Gastroesophageal sphincter (tissue), 4 donors: ENCODE measurements at regions not wholly inside any gene's neighbourhood (a gene's known extent, or its start where the extent isn't known, plus 50 kb on each side); places are given as distances from the start of the nearest gene placed in this dataset.

ENCODE experiments used
- ATAC-seq: fragments of 150-250 bp; one replicate; pipeline ENCODE4 v1.9.1; 2016; ENCODE audit warnings: mild to moderate bottlenecking, moderate library complexity
- H3K27ac ChIP-seq, 4 donors: fragments of 200-600 bp; sonication (generic) in 3 of 4; 1 replicate in 3 of 4; 2 replicates in 1 of 4; pipeline ENCODE4 v1.5.1; 2016 to 2019
- H3K27me3 ChIP-seq: fragments of 200-600 bp; sonication (generic); one replicate; pipeline ENCODE4 v1.5.1; 2019
- H3K36me3 ChIP-seq, 2 donors: fragments of 200-600 bp; sonication (generic); one replicate each; pipeline ENCODE4 v1.5.1; 2019; ENCODE audit warnings: control low read depth in 1 of 2
- H3K4me1 ChIP-seq, 3 donors: fragments of 200-600 bp; sonication (generic); 1 replicate in 2 of 3; 2 replicates in 1 of 3; pipeline ENCODE4 v1.5.1; 2016 to 2019; ENCODE audit warnings: control low read depth in 2 of 3
- H3K4me3 ChIP-seq, 2 donors: fragments of 200-600 bp; sonication (generic); one replicate each; pipeline ENCODE4 v1.5.1; 2019; ENCODE audit warnings: mild to moderate bottlenecking in 1 of 2, moderate library complexity in 1 of 2
- H3K9me3 ChIP-seq, 3 donors: fragments of 200-600 bp; sonication (generic); one replicate each; pipeline ENCODE4 v1.5.1; 2017 to 2019; ENCODE audit warnings: control low read depth in 2 of 3
- EP300 ChIP-seq: sonication (generic); formaldehyde crosslinking; IDR thresholded peaks from one replicate; pipeline ENCODE4 v1.6.1; 2017; ENCODE audit warnings: antibody characterized with exemption, mild to moderate bottlenecking
- POLR2A ChIP-seq, 2 donors: fragments of 450-650 bp; IDR thresholded peaks; one replicate each; pipeline ENCODE4 v1.6.1; 2017; ENCODE audit warnings: antibody characterized with exemption in 2 of 2, mild to moderate bottlenecking in 2 of 2, moderate library complexity in 1 of 2
- POLR2AphosphoS5 ChIP-seq: sonication (generic); formaldehyde crosslinking; IDR thresholded peaks from one replicate; pipeline ENCODE4 v1.6.1; 2017; ENCODE audit warnings: antibody characterized with exemption
- WGBS, 2 donors: methylation state at CpG; one replicate each; pipeline ENCODE4 v1.1.5; 2018; ENCODE audit warnings: low coverage in 1 of 2; 5-methylcytosine and 5-hydroxymethylcytosine counted together
- small RNA-seq, 4 donors: library from RNA; depleted of rRNA; stranded (forward); fragments of <200 nt; gene quantifications; one replicate each; pipeline ENCODE3, GENCODE V24; 2016
- TF ChIP-seq, protein P1 (sequence below), 4 experiments: fragments of 200-600 bp in 2 of 4; fragments of 450-650 bp in 2 of 4; sonication (generic) in 1 of 4; IDR thresholded peaks; one replicate each; pipeline ENCODE4 v1.5.1; 2017 to 2019; ENCODE audit warnings: antibody characterized with exemption in 4 of 4, mild to moderate bottlenecking in 2 of 4, moderate library complexity in 2 of 4

DNA sequence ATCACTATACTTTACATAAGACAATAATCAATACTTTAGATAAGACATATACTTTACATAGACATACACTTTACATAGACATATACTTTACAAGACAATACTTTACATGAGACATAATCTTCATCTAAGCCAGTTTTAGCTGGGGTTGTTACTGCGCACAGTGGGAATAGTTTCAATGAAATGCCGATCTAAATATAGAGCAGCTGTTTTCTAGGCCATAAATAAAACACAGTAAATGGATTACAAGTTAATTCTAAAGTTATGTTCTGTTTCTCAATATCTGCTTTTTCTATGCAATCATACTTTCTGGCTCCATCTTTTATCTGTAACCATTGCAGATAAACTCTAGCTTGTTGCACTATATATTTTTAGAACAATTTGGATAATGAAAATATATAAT lies 1470.6 kb upstream of the PABPC4L start:
- no peaks in the 10 kb centered on the region for H3K4me1 ChIP-seq
- H3K4me3 ChIP-seq: no peak overlapping the region
- H3K9me3 ChIP-seq: no peaks in the 10 kb centered on the region
- H3K27ac ChIP-seq: no peak overlapping the region
- WGBS, 2 donors: 43 to 68% methylated on average over 2 of the region's 2 CpGs
- no peaks in the 10 kb centered on the region for H3K27me3 ChIP-seq
- ATAC-seq: no peak
- H3K36me3 ChIP-seq: no peaks in the 10 kb centered on the region
- TF ChIP-seq POLR2AphosphoS5: no peak

GRCh38 chr4:135670548-135670947 lies 1469.0 kb upstream of the PABPC4L start:
- TF ChIP-seq POLR2A (IDR thresholded peaks at IDR 0.05) (no peak), POLR2AphosphoS5 (no peak), EP300 (no peak)
- TF ChIP-seq, protein P1, sequence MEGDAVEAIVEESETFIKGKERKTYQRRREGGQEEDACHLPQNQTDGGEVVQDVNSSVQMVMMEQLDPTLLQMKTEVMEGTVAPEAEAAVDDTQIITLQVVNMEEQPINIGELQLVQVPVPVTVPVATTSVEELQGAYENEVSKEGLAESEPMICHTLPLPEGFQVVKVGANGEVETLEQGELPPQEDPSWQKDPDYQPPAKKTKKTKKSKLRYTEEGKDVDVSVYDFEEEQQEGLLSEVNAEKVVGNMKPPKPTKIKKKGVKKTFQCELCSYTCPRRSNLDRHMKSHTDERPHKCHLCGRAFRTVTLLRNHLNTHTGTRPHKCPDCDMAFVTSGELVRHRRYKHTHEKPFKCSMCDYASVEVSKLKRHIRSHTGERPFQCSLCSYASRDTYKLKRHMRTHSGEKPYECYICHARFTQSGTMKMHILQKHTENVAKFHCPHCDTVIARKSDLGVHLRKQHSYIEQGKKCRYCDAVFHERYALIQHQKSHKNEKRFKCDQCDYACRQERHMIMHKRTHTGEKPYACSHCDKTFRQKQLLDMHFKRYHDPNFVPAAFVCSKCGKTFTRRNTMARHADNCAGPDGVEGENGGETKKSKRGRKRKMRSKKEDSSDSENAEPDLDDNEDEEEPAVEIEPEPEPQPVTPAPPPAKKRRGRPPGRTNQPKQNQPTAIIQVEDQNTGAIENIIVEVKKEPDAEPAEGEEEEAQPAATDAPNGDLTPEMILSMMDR (IDR thresholded peaks at IDR 0.05): no peak
- ATAC-seq: no peak

More at GRCh38 chr4:135670548-135670947, 1469.0 kb upstream of the PABPC4L start:
- no peak overlapping the region for H3K4me3 ChIP-seq
- no peak overlapping the region for H3K27ac ChIP-seq
- H3K4me1 ChIP-seq: no peaks in the 10 kb centered on the region
- H3K27me3 ChIP-seq: no peaks in the 10 kb centered on the region
- no peaks in the 10 kb centered on the region for H3K36me3 ChIP-seq
- H3K9me3 ChIP-seq: no peaks in the 10 kb centered on the region

Small RNA genes lying in the stretch of these regions (small RNA-seq; reads per million reads assigned to genes)
- gene RNU1-89P (0 to 0.13 (median 0) reads per million in 4 donors), gene SERF1AP1 (0 reads per million in 4 donors)
